Activated CD8-positive, alpha-beta memory T cell treated with anti-CD3 and anti-CD28 coated beads for 4 hours (primary cell): ENCODE measurements at regions not wholly inside any gene's neighbourhood (a gene's known extent, or its start where the extent isn't known, plus 50 kb on each side); places are given as distances from the start of the nearest gene placed in this dataset.
"Not testable (repeated sequence)": the region's sequence is repeated elsewhere in the genome, so short reads cannot be mapped to it uniquely, and the experiment has no call there.

ENCODE experiments used
- DNase-seq, 2 donors: peaks; one replicate each; pipeline ENCODE4 v3.0.0-alpha.2; 2020; ENCODE audit warnings: low read depth in 2 of 2

GRCh38 chr14:106807493-106807892 lies 1281.1 kb downstream of the TMEM121 start:
- DNase-seq: no peak

GRCh38 chr14:106808458-106808857 lies 1282.1 kb downstream of the TMEM121 start:
- DNase-seq: no peak

- no peak for DNase-seq
These were observed 1282.5 kb downstream of the TMEM121 start for GRCh38 chr14:106808907-106809306.

- no peak for DNase-seq
These were observed 1283.2 kb downstream of the TMEM121 start for GRCh38 chr14:106809615-106810014.

- DNase-seq: not testable (repeated sequence)
These were observed 1283.8 kb downstream of the TMEM121 start for GRCh38 chr14:106810168-106810567.

- DNase-seq: no peak
These were observed 1284.8 kb downstream of the TMEM121 start for GRCh38 chr14:106811162-106811561.

GRCh38 chr14:106812788-106813476 lies 1286.5 kb downstream of the TMEM121 start:
- no peak for DNase-seq

- no peak for DNase-seq
These were observed 1287.1 kb downstream of the TMEM121 start for GRCh38 chr14:106813477-106813823.

- DNase-seq: no peak
These were observed 1293.7 kb downstream of the TMEM121 start for GRCh38 chr14:106820119-106820518.

GRCh38 chr14:106821119-106821518 lies 1294.7 kb downstream of the TMEM121 start:
- no peak for DNase-seq

GRCh38 chr14:106822905-106823304 lies 1296.5 kb downstream of the TMEM121 start:
- no peak for DNase-seq

GRCh38 chr14:106823552-106823951 lies 1297.2 kb downstream of the TMEM121 start:
- DNase-seq: no peak

- DNase-seq: no peak
These were observed 1300.5 kb downstream of the TMEM121 start for GRCh38 chr14:106826833-106827369.

- no peak for DNase-seq
These were observed 1304.9 kb downstream of the TMEM121 start for GRCh38 chr14:106831322-106831720.

- no peak for DNase-seq
These were observed 1311.5 kb downstream of the TMEM121 start for GRCh38 chr14:106837870-106838269.

- no peak for DNase-seq
These were observed 1312.8 kb downstream of the TMEM121 start for GRCh38 chr14:106838991-106839769.

GRCh38 chr14:106840258-106840657 lies 1313.9 kb downstream of the TMEM121 start:
- no peak for DNase-seq

GRCh38 chr14:106840991-106841390 lies 1314.6 kb downstream of the TMEM121 start:
- DNase-seq: no peak

GRCh38 chr14:106841701-106842100 lies 1315.3 kb downstream of the TMEM121 start:
- no peak for DNase-seq

GRCh38 chr14:106842687-106843086 lies 1316.3 kb downstream of the TMEM121 start:
- DNase-seq: no peak

GRCh38 chr14:106843386-106843785 lies 1317.0 kb downstream of the TMEM121 start:
- no peak for DNase-seq

GRCh38 chr14:106843951-106844483 lies 1317.6 kb downstream of the TMEM121 start:
- no peak for DNase-seq
